A673 (cell line): ENCODE measurements at regions not wholly inside any gene's neighbourhood (a gene's known extent, or its start where the extent isn't known, plus 50 kb on each side); places are given as distances from the start of the nearest gene placed in this dataset.
A peak's percentile ranks its signal among the peaks of the same experiment; 100 is the strongest.

Source experiments
- BruUV-seq: library from RNA; stranded (reverse); fragments of 400-500 nt; replicated peaks from 2 replicates; lab custom pipeline; 2021; lab: Mats Ljungman, UMichigan
- CTCF ChIA-PET: fragments of 300-600 bp; sonication (Branson Sonifier 250); formaldehyde crosslinking; loops from one replicate; lab custom pipeline; 2022; ENCODE audit warnings: antibody characterized with exemption; lab: Charles Lee
- POLR2A ChIA-PET: fragments of 300-600 bp; sonication (Branson Sonifier 250); formaldehyde crosslinking; loops from one replicate; lab custom pipeline; 2022; ENCODE audit warnings: antibody characterized with exemption; ENCODE audit not compliant: low non-redundant PET; lab: Charles Lee
- DNase-seq: peaks from one replicate; pipeline ENCODE4 v3.0.0-alpha.2; 2015; ENCODE audit warnings: low spot score
- H3K27ac ChIP-seq: fragments of 200-600 bp; sonication (generic); 2 replicates; pipeline ENCODE4 v1.5.1; 2016; ENCODE audit warnings: mixed run types, low read depth, mild to moderate bottlenecking, mixed read lengths, antibody characterized with exemption, low read length; ENCODE audit not compliant: poor library complexity, severe bottlenecking
- H3K27me3 ChIP-seq: fragments of 200-600 bp; sonication (generic); replicated peaks from 2 replicates; pipeline ENCODE4 v1.6.1; 2017; ENCODE audit warnings: mixed run types, low read depth, mild to moderate bottlenecking, mixed read lengths, antibody characterized with exemption, low read length; ENCODE audit not compliant: insufficient read depth, poor library complexity
- H3K36me3 ChIP-seq: fragments of 200-600 bp; sonication (generic); 2 replicates; pipeline ENCODE4 v1.6.1; 2016; ENCODE audit warnings: mixed run types, mild to moderate bottlenecking, mixed read lengths, antibody characterized with exemption, low read length; ENCODE audit not compliant: insufficient read depth, poor library complexity, severe bottlenecking
- H3K4me1 ChIP-seq: fragments of 200-600 bp; sonication (generic); 2 replicates; pipeline ENCODE4 v1.6.1; 2017; ENCODE audit warnings: mixed run types, mild to moderate bottlenecking, mixed read lengths, antibody characterized with exemption, low read length; ENCODE audit not compliant: insufficient read depth, poor library complexity, severe bottlenecking
- H3K4me3 ChIP-seq: fragments of 200-600 bp; sonication (generic); 2 replicates; pipeline ENCODE4 v1.5.1; 2016; ENCODE audit warnings: low read depth, mixed run types, mild to moderate bottlenecking, mixed read lengths, low read length; ENCODE audit not compliant: poor library complexity, severe bottlenecking
- H3K9me3 ChIP-seq: fragments of 200-600 bp; sonication (generic); 2 replicates; pipeline ENCODE4 v1.6.1; 2016; ENCODE audit warnings: mixed run types, low read depth, mild to moderate bottlenecking, mixed read lengths, antibody characterized with exemption, low read length; ENCODE audit not compliant: poor library complexity, severe bottlenecking
- EZH2 ChIP-seq: fragments of 200-600 bp; sonication (generic); IDR thresholded peaks from 2 replicates; pipeline ENCODE4 v1.6.1; 2017; ENCODE audit warnings: borderline replicate concordance, low read depth, mild to moderate bottlenecking, mixed read lengths, antibody characterized with exemption, low read length; ENCODE audit not compliant: poor library complexity, severe bottlenecking
- intact Hi-C: fragments of 100-400 bp; cut with micrococcal nuclease; formaldehyde crosslinking; loops from one replicate; pipeline ENCODE4 v1.10.0; 2022; ENCODE audit not compliant: unreplicated experiment
- TF ChIP-seq, protein P1 (sequence below): fragments of 300-800, 200-600 bp; sonication (generic); conservative IDR thresholded peaks from 2 replicates; pipeline ENCODE4 v1.5.1; 2017; ENCODE audit warnings: low read depth, mild to moderate bottlenecking, antibody characterized with exemption, low read length, moderate library complexity, mixed read lengths

GRCh38 chr3:56976651-56977560 is 83.6 kb upstream of the SPATA12 start:
- Histone ChIP-seq H3K27ac (no peak overlapping the region), H3K9me3 (no peaks in the 10 kb centered on the region), H3K4me1 (no peaks in the 10 kb centered on the region), H3K36me3 (no peaks in the 10 kb centered on the region), H3K4me3 (no peak overlapping the region), H3K27me3 (no peaks in the 10 kb centered on the region)
- BruUV-seq: no TSS peak
- intact Hi-C loops: no loop called here
- ChIA-PET CTCF (no interaction called here), POLR2A (no interaction called here)
- TF ChIP-seq, protein P1, sequence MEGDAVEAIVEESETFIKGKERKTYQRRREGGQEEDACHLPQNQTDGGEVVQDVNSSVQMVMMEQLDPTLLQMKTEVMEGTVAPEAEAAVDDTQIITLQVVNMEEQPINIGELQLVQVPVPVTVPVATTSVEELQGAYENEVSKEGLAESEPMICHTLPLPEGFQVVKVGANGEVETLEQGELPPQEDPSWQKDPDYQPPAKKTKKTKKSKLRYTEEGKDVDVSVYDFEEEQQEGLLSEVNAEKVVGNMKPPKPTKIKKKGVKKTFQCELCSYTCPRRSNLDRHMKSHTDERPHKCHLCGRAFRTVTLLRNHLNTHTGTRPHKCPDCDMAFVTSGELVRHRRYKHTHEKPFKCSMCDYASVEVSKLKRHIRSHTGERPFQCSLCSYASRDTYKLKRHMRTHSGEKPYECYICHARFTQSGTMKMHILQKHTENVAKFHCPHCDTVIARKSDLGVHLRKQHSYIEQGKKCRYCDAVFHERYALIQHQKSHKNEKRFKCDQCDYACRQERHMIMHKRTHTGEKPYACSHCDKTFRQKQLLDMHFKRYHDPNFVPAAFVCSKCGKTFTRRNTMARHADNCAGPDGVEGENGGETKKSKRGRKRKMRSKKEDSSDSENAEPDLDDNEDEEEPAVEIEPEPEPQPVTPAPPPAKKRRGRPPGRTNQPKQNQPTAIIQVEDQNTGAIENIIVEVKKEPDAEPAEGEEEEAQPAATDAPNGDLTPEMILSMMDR: no peak
- TF ChIP-seq EZH2: no peak
- peak; percentile 36 for DNase-seq

- ChIA-PET CTCF (no interaction called here), POLR2A (no interaction called here)
- Histone ChIP-seq H3K9me3 (no peaks in the 10 kb centered on the region), H3K4me1 (no peaks in the 10 kb centered on the region), H3K27me3 (no peaks in the 10 kb centered on the region), H3K36me3 (no peaks in the 10 kb centered on the region), H3K4me3 (no peak overlapping the region), H3K27ac (no peak overlapping the region)
- BruUV-seq: no TSS peak
- intact Hi-C loops: no loop called here
- no peak for DNase-seq
- no peak for TF ChIP-seq EZH2
- TF ChIP-seq, protein P1: no peak
These were observed 84.9 kb upstream of the SPATA12 start for GRCh38 chr3:56975567-56975966.

DNA sequence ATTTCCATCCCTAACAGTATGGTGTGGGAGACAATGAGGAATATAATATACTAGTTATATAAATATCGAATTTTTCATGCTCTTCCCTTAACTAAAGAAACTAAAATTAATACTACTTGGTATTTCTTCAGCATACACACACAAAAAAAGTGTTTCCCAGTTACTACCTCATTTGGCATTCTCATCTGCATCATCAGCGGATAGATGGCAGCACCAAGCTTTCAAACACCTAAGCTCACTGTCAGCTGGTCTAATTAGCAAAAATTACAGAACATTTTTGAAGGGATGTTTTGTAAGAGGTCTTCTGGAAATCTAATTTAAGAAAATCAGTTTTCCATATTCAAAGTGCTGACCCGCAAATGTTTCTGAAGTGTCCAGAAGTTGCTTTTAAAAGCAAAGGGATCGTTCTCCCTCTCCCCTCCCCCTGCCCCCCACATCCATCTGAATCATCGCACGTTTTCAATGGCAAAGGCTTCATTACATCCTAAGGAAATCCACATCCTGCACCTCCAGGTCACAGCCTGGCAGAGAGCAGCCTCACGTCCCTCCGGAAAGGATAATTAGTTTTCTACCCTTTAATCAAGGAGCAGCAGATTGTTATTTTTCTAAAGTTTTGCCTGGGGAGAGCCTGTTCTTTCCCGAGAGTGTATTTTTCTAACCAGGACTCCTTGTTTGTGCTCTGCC is 86.1 kb upstream of the SPATA12 start:
- no peaks in the 10 kb centered on the region for H3K4me1 ChIP-seq
- no peaks in the 10 kb centered on the region for H3K9me3 ChIP-seq
- no peak overlapping the region for H3K27ac ChIP-seq
- CTCF ChIA-PET: no interaction called here
- POLR2A ChIA-PET: no interaction called here
- TF ChIP-seq, protein P1: no peak
- TF ChIP-seq EZH2: no peak
- BruUV-seq: no TSS peak
- no peak for DNase-seq
- intact Hi-C loops: no loop called here
- no peak overlapping the region for H3K4me3 ChIP-seq
- no peaks in the 10 kb centered on the region for H3K36me3 ChIP-seq
- H3K27me3 ChIP-seq: no peaks in the 10 kb centered on the region
